Hepatocyte (in vitro differentiated cells): ENCODE measurements at regions not wholly inside any gene's neighbourhood (a gene's known extent, or its start where the extent isn't known, plus 50 kb on each side); places are given as distances from the start of the nearest gene placed in this dataset.

Experiments
- EZH2 ChIP-seq: fragments of 200-600 bp; sonication (generic); IDR thresholded peaks from 2 replicates; pipeline ENCODE4 v1.6.1; 2016; ENCODE audit warnings: antibody characterized with exemption, mild to moderate bottlenecking, borderline replicate concordance
- EZH2phosphoT487 ChIP-seq: fragments of 200-600 bp; sonication (generic); IDR thresholded peaks from one replicate; pipeline ENCODE4 v1.6.1; 2018; ENCODE audit warnings: antibody characterized with exemption, mild to moderate bottlenecking, low read depth, moderate library complexity; ENCODE audit not compliant: unreplicated experiment, severe bottlenecking
- TF ChIP-seq, protein P1 (sequence below): fragments of 200-600 bp; sonication (generic); IDR thresholded peaks from 2 replicates; pipeline ENCODE4 v1.5.1; 2016; ENCODE audit warnings: antibody characterized with exemption, mild to moderate bottlenecking; ENCODE audit not compliant: poor library complexity

DNA sequence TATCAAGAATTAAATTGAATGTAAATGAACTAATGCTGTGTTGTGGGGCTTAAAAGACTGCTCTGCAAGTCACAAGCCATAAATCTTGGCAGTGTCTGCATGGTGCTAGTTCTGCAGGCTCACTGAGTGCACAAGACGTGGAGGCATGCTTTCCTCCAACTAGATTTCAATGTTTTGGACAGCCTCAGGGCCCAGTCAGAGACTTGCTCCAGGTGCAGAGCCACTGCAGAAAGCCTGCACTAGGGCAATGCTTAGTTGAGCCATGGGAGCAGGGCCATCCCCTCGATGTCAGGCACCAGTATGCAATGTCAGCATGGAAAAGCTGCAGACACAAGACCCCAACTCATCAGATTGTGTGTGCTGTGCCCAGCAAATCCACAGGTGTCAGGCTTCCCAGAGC lies 234.5 kb upstream of the CDIN1 start:
- TF ChIP-seq, protein P1, sequence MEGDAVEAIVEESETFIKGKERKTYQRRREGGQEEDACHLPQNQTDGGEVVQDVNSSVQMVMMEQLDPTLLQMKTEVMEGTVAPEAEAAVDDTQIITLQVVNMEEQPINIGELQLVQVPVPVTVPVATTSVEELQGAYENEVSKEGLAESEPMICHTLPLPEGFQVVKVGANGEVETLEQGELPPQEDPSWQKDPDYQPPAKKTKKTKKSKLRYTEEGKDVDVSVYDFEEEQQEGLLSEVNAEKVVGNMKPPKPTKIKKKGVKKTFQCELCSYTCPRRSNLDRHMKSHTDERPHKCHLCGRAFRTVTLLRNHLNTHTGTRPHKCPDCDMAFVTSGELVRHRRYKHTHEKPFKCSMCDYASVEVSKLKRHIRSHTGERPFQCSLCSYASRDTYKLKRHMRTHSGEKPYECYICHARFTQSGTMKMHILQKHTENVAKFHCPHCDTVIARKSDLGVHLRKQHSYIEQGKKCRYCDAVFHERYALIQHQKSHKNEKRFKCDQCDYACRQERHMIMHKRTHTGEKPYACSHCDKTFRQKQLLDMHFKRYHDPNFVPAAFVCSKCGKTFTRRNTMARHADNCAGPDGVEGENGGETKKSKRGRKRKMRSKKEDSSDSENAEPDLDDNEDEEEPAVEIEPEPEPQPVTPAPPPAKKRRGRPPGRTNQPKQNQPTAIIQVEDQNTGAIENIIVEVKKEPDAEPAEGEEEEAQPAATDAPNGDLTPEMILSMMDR: no peak
- no peak for TF ChIP-seq EZH2phosphoT487
- no peak for TF ChIP-seq EZH2
